Epidermal melanocyte (primary cell): ENCODE measurements at regions not wholly inside any gene's neighbourhood (a gene's known extent, or its start where the extent isn't known, plus 50 kb on each side); places are given as distances from the start of the nearest gene placed in this dataset.

Experiments
- DNase-seq: peaks from one replicate; pipeline ENCODE4 v3.0.0; 2011; ENCODE audit warnings: low spot score; ENCODE audit not compliant: insufficient read length

- no peak for DNase-seq
Measured at GRCh38 chr12:124489915-124490583, 77.4 kb downstream of the NCOR2 start.

GRCh38 chr12:124489220-124489619, 78.2 kb downstream of the NCOR2 start:
- DNase-seq: no peak

- no peak for DNase-seq
Measured at GRCh38 chr12:124488520-124488919, 78.9 kb downstream of the NCOR2 start.

- no peak for DNase-seq
Measured at GRCh38 chr12:124487834-124488165, 79.6 kb downstream of the NCOR2 start.

GRCh38 chr12:124487066-124487833, 80.2 kb downstream of the NCOR2 start:
- no peak for DNase-seq

GRCh38 chr12:124486346-124486963, 81.0 kb downstream of the NCOR2 start:
- DNase-seq: no peak

GRCh38 chr12:124485371-124485770, 82.0 kb downstream of the NCOR2 start:
- DNase-seq: no peak

GRCh38 chr12:124484526-124484953, 82.9 kb downstream of the NCOR2 start:
- DNase-seq: no peak

GRCh38 chr12:124484067-124484466, 83.3 kb downstream of the NCOR2 start:
- DNase-seq: no peak

- no peak for DNase-seq
Measured at GRCh38 chr12:124482901-124483799, 84.3 kb downstream of the NCOR2 start.

- DNase-seq: no peak
Measured at GRCh38 chr12:124482567-124482893, 84.9 kb downstream of the NCOR2 start.

GRCh38 chr12:124481772-124482566, 85.4 kb downstream of the NCOR2 start:
- no peak for DNase-seq

GRCh38 chr12:124481257-124481750, 86.1 kb downstream of the NCOR2 start:
- no peak for DNase-seq

GRCh38 chr12:124480469-124481256, 86.7 kb downstream of the NCOR2 start:
- DNase-seq: peak; percentile 90

GRCh38 chr12:124479680-124480468, 87.5 kb downstream of the NCOR2 start:
- DNase-seq: no peak

GRCh38 chr12:124478985-124479645, 88.3 kb downstream of the NCOR2 start:
- no peak for DNase-seq

GRCh38 chr12:124478416-124478815, 89.0 kb downstream of the NCOR2 start:
- DNase-seq: no peak

- DNase-seq: no peak
Measured at GRCh38 chr12:124477107-124477915, 90.1 kb downstream of the NCOR2 start.
